UCSD-AML1 (cell line): ENCODE measurements at regions not wholly inside any gene's neighbourhood (a gene's known extent, or its start where the extent isn't known, plus 50 kb on each side); places are given as distances from the start of the nearest gene placed in this dataset.

Experiments
- DNase-seq: peaks from one replicate; lab custom pipeline; 2025; ENCODE audit not compliant: unreplicated experiment; lab: John Stamatoyannopoulos, UW

DNA sequence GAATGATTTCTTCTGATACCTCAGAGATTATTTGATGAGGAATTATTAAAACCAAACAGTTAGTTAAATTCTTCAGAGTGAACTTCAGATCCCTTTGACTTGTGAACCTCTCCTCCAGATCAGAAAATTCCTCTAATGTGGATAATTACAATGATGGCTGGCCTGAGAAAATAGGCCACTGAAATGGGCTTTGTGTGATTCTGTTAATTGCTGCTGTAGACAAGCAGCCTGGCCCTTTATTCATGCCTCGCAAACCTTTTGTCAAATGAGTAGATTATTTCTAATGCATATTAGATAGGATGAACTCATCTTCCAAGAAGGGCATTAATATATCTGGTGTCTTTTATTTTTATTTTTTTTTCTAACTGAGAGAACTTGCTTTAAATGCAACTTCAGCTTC is 855.2 kb downstream of the TLE4 start:
- no peak for DNase-seq

DNA sequence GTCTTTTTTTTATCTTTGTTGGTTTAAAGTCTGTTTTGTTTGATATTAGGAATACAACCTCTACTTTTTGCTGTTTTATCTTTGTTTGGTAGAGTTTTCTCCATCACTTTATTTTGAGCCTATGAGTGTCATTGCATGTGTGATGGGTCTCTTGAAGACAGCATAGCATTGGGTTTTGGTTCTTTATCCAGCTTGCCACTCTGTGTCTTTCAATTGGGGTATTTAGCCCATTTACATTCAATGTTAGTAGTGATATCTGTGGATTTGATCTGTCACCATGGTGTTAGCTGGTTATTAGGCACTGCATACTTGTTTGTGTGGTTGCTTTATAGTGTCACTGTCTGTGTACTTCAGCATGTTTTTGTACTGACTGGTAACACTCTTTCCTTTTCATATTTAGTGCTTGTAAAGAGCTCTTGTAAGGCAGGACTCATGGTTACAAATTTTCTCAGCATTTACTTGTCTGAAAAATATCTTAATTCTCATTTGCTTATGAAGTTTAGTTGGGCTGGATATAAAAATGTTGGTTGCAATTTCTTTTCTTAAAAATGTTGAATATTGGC is 845.5 kb downstream of the TLE4 start:
- no peak for DNase-seq

DNA sequence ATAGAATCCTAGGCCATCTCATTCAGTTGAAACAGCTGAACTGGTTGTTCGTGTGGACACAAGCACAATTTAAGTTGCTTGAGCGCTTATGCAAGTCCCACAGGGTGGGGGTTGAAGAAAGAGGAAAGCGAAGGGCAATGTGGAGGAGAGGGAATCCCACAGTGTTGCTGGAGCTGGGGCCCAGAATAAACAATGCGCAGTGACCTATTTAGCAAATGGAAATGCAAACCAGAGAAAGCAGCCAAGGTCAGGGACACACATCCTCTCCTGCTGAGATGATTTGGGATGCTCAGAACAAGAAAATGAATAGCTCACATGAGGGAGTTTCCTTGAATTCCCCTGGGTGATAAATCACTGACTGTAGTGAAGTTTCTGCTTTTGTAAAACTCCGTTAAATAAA is 838.3 kb downstream of the TLE4 start:
- no peak for DNase-seq

GRCh38 chr9:80407220-80407619 is 835.5 kb downstream of the TLE4 start:
- DNase-seq: no peak

- no peak for DNase-seq
Observed at GRCh38 chr9:80401243-80401642, 829.5 kb downstream of the TLE4 start.

GRCh38 chr9:80400624-80401230 is 829.0 kb downstream of the TLE4 start:
- no peak for DNase-seq

DNA sequence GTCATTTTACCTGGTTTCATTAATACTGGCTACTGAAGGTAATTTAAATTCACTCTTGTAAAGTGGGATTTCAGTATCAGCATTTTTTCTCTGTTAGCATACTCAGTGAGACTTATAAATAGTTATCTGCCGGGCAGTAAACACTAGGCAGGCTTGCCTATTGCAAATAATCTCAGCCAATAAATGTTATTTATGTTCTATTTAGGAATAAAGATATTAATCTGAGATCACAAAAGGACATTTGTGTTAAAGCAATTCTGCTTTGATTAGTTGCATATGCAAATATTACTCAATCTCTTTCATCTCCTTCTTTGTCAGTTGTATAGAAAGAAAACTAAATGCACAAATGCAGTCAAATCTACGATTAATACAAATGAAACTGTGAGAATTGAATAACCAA is 827.8 kb downstream of the TLE4 start:
- DNase-seq: no peak

DNA sequence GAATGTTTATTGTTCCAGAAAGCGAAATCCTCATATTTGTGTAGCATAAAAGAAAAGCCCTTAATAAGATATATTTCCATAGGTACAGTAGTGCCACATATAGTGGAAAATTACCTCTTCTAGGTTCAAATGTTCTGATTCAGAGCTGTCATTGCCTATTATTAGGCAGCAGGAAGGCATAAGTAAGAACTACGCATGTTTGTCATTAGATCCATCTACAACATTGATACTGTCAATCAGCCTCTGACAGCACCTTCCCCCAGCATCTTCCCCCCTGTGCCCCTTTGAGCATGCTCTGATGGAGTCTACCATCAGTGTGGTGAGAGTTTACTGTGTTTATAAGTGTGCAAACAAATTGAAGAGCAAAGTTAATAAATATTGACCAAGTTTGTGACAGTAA is 816.1 kb downstream of the TLE4 start:
- no peak for DNase-seq

GRCh38 chr9:80385246-80385645 is 813.5 kb downstream of the TLE4 start:
- no peak for DNase-seq

DNA sequence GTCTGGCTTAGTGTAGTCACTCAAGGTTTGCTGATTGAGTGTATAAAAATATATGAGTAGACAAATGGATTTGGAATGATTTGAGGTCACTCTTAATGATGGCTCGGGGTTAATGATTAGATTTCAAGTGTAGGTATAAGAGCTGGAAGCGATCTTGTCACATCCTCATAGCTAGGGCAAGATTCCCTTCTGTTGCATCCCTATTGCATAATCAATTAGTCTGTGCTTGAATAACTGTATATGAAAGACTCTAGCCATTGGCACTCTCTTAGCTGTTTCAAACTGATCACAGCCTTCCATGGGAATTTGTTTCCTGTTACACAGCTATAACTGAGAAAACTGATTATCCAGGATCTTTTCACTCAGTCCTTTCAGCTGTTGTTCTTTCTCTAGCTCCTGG is 811.6 kb downstream of the TLE4 start:
- DNase-seq: no peak

DNA sequence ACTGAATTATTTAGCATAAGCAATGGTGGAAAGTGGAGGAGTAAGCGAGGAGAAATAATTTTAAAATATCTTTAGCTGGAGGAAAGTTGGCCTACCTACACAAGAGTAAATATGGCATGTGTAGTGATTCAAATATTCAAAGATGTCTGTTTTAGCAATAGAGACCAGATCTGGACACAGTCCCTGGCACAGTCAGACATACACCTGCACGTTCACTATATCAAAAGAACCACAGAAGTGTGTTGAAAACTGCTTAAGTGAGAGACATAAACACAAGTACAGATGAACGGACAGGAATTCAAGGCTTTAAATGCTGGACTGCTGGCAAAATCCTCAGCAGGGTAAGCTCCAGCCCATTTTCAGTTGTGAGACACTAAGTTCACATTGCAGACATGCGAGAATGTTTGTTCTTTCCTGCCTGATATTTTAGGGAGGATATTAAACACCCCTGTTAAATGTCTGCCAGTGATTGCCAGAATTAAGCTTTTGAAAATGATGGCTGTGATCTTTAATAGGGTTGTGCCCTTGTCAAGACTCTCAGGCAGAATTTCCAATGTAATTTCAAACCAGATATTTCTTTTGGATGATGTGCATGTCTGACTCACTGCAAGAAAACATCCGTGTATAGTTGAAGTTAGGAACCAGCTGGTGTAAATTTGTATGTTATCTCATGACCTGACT is 810.6 kb downstream of the TLE4 start:
- no peak for DNase-seq

GRCh38 chr9:80380301-80380700 is 808.5 kb downstream of the TLE4 start:
- no peak for DNase-seq

GRCh38 chr9:80378669-80379293 is 807.0 kb downstream of the TLE4 start:
- no peak for DNase-seq

- DNase-seq: no peak
Observed at GRCh38 chr9:80376180-80376579, 804.4 kb downstream of the TLE4 start.

GRCh38 chr9:80375477-80375876 is 803.7 kb downstream of the TLE4 start:
- no peak for DNase-seq

GRCh38 chr9:80369641-80370040 is 797.9 kb downstream of the TLE4 start:
- DNase-seq: no peak

DNA sequence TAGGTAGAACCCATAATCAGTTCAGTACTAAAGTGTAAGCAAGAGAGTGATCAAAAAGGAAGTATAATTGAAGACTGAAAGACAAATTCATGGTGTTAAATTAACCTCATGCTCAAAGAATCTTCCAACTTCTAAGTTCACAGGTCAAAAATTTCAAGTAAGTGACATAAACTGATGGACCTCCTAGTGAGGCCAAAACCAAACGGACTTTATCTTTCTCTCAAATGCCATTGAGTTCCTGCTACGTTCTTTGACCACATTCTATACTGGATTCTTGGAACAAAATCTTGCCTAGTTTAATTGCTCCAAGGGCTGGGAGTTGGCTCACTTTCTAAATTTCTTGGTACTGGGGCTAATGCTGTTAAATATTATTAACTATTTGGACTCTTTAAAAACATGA is 794.9 kb downstream of the TLE4 start:
- DNase-seq: no peak

- DNase-seq: no peak
Observed at GRCh38 chr9:80359941-80360881, 788.4 kb downstream of the TLE4 start.

GRCh38 chr9:80359291-80359690 is 787.5 kb downstream of the TLE4 start:
- DNase-seq: no peak

- DNase-seq: no peak
Observed at GRCh38 chr9:80352967-80353366, 781.2 kb downstream of the TLE4 start.

DNA sequence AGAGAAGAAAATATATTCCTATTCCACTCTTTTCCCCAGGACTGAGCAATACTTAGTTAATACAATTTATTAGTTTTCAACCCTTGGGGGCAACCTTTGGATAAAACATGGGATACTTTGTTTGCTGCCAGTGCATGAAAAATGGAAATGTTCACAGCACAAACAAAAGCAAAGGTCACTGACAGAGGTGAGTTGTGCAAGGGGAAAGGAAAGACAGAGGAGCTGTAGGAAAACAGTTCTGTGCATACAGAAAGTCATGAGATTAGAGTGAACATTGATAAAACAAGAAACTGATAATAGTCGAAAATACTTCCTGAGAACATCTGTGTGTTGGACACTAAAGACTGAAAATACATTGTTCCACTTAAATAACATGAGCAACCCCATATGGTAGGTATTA is 779.8 kb downstream of the TLE4 start:
- DNase-seq: no peak
